NT2/D1 (cell line): ENCODE measurements at regions not wholly inside any gene's neighbourhood (a gene's known extent, or its start where the extent isn't known, plus 50 kb on each side); places are given as distances from the start of the nearest gene placed in this dataset.

Experiments
- YY1 ChIP-seq: IDR thresholded peaks from 2 replicates; pipeline ENCODE4 v1.6.1; 2011; ENCODE audit not compliant: insufficient read length, insufficient read depth
- ZNF274 ChIP-seq: IDR thresholded peaks from 2 replicates; pipeline ENCODE4 v1.6.1; 2011; ENCODE audit warnings: mild to moderate bottlenecking, low read depth, low read length

- no peak for TF ChIP-seq ZNF274
- TF ChIP-seq YY1, result no peak
Measured at GRCh38 chr12:65568517-65568916, 255.8 kb upstream of the HMGA2 start.
